GM13976 (cell line): ENCODE measurements at regions not wholly inside any gene's neighbourhood (a gene's known extent, or its start where the extent isn't known, plus 50 kb on each side); places are given as distances from the start of the nearest gene placed in this dataset.

Source experiments
- DNase-seq: peaks from one replicate; pipeline ENCODE4 v3.0.0; 2012; ENCODE audit warnings: low spot score
- in situ Hi-C: fragments of 300-500 bp; cut with MboI; formaldehyde crosslinking; loops from one replicate; pipeline ENCODE4 v1.12.0; 2022; ENCODE audit warnings: low sequenced_read_pairs, mixed read lengths, inconsistent platforms; ENCODE audit not compliant: unreplicated experiment
- TF ChIP-seq, protein P1 (sequence below): IDR thresholded peaks from 2 replicates; pipeline ENCODE4 v1.5.1; 2012; ENCODE audit warnings: borderline replicate concordance, mild to moderate bottlenecking; ENCODE audit not compliant: insufficient read depth; ENCODE audit errors: extremely low read depth, missing control alignments, control extremely low read depth

DNA sequence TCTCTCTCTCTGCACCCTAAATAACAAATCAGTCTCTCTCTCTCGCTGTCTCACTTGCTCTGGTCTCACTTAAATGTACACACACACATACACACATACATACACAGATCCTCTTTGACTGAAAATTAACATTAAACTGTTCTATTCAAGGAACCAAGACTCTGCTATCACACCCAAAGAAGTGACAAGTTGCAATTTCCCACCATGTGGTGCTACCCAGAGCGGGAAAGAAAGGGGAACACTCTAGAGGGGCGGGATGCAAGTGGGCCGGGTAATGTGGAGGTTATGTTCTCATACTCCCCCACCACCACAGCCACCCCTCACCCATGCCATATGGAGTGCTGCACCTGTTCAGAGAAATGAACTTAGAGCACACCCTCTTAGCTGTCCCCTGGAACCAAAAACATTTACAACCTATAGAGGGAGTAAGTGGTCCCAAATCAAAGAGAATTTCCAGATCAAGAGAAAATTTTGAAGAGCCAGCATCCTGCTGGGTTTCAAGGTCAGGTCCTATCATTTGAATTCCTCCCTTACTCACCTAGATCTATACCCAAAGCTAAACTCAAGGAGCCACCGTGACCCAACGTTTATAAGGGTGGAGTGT is 319.4 kb downstream of the BRINP2 start:
- in situ Hi-C loops = no loop called here
- no peak for DNase-seq
- TF ChIP-seq, protein P1, sequence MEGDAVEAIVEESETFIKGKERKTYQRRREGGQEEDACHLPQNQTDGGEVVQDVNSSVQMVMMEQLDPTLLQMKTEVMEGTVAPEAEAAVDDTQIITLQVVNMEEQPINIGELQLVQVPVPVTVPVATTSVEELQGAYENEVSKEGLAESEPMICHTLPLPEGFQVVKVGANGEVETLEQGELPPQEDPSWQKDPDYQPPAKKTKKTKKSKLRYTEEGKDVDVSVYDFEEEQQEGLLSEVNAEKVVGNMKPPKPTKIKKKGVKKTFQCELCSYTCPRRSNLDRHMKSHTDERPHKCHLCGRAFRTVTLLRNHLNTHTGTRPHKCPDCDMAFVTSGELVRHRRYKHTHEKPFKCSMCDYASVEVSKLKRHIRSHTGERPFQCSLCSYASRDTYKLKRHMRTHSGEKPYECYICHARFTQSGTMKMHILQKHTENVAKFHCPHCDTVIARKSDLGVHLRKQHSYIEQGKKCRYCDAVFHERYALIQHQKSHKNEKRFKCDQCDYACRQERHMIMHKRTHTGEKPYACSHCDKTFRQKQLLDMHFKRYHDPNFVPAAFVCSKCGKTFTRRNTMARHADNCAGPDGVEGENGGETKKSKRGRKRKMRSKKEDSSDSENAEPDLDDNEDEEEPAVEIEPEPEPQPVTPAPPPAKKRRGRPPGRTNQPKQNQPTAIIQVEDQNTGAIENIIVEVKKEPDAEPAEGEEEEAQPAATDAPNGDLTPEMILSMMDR = no peak

DNA sequence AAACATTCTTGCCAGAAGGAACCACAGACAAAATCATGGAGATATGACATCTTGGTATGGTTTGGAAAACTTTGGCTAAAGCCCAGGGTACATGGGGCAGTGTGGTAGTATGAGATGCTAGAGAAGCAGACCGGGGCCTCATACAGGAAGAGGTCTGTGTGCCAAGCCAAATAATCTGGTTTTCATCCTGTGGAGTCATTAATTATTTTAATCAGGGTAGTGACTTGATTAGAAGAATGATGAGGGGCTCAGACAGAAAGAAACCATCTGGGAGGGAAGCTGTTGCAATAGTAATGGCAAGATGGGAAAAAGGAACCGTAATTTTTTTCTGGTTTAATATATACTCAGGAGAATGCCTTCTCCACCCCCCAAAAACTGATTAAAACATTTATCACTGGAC is 318.0 kb downstream of the BRINP2 start:
- DNase-seq = no peak
- in situ Hi-C loops = no loop called here

DNA sequence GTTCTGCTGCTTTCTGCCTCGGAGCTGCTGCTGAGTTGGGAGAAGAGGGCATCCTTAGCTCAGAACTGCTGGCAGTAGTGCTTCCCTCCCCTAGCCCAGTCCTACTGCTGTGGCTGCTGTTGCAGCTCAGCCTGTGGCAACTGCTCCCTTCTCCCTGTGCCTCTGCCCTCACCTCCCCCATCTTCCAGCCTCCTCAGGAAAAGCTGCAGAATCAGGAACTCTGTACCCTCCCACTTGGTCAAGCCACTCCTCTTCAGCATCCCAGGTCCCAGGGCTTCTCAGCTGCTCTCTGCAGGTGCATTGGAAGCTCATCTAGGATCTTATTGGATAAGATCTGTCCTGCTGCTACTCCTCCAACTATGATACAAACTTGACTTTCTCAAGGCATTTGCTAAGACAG is 316.7 kb downstream of the BRINP2 start:
- TF ChIP-seq, protein P1 = no peak
- no peak for DNase-seq
- in situ Hi-C loops = no loop called here

More for the DNA sequence above, 318.0 kb downstream of the BRINP2 start:
- TF ChIP-seq, protein P1 = no peak

DNA sequence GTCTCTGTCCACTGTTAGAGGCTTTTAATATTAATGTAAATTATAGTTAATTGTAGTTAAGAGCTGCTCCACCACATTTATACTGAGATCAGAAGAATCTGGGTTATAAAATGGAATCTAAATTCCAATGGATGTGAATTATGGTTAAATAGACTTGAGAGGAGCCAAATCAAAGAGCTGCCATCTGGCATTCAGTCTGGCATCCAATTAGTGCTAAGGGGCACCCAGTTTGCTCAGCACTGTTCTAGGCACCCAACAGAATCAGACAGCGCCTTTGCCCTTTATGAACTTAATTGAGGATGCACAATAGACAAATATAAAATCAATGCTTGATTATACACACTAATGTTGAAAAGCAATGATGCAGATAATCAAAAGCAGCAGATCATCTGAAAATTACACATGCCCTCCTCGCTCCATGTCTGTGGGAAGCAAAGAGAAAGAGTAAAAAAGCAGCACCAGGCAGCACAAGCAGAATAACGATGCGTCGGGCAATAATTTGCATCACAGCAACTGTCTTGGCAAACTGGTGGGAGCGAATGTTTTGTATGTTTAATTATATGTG is 310.1 kb downstream of the BRINP2 start:
- no peak for DNase-seq
- in situ Hi-C loops = no loop called here
- TF ChIP-seq, protein P1 = no peak

DNA sequence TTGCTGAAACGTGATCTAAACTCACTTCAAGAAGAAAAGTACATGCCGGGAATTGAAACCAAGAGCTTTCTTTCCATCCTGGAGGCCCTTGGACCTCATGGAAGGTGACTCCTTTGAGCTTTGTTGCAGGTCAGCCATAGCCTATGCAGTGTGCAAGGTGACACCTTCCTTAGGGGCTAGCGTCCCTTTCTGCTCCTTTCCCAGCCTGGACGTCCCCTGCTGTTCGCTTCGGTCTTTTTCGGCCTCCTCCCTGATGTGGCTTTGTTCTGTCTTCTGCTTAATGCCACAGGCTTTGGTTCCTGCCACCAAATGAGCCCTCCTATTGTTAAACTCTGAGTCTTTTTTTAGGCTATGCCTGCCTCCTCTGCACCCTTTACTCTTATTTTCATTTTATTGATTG is 308.8 kb downstream of the BRINP2 start:
- in situ Hi-C loops = no loop called here
- DNase-seq = no peak
- TF ChIP-seq, protein P1 = no peak

DNA sequence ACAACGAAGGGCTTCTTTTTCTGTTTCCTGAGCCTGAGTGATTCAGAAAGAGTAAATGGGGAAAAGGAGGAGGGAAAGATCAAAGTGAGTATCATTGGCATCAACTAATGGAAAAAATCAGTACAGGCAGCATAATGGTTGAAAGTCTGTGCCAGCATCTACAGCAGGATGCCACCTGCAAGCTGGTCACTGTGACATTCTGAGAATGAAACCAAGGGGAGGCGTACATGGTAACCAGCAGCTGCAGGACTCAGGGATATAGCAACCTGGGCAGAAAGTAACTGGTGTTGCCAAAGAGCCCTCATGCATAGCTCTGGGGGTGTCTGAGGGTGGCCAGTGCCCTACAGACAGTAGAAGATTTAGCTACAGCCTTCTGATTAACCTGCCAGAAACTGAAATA is 305.9 kb downstream of the BRINP2 start:
- TF ChIP-seq, protein P1 = no peak
- DNase-seq = no peak
- in situ Hi-C loops = no loop called here
